ENCODE measurements at regions not wholly inside any gene's neighbourhood (a gene's known extent, or its start where the extent isn't known, plus 50 kb on each side); places are given as distances from the start of the nearest gene placed in this dataset.

DNA sequence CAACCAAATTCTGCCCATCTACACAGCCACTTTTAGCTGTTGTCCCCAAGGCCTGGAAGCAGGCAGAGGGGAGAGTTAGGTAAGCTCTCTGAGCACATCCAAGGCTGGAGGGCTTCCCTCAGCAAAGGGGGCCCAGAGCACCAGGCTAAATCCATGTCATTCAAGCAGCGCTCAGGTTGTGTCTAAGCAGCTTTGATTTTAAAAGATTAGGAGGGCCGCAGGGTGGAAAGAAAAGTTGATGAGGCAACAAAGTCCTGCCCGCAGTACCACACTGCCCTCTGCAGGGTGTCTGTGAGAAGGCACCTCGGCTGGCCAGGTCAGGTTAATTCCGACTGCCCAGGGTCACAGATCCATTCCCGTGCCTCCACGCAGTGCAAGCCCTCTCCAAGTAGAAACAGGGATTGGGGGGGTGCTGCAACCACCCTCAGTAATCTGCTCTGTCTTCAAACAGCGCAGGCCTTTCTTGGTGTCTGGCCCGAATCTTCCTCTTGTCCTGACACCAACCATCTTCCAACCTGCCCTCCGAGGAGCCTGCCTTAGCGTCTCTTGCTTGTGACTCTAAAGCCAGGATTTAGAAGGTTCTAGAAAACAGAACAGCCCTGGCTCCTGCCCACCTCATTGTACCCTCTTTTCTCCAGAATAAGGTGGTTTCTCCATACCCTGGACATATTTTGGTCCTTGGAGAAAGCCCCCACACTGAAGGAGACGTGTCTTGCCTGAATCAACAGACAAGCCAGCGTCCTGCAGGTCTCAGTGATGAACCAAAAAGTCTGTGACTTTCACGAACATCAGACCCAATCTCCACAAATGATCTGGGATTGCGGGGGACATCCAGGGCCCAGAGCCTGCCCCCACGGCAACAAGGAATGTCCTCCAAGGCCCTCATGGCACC is 289.2 kb downstream of the TNS1 start:
- Histone ChIP-seq H3K4me1 (ENCODE audit: insufficient read depth, low read length) (peaks cover 16% of the 10 kb centered on the region), H3K4me3 (ENCODE audit: low read length) (no peak overlapping the region), H3K9me3 (ENCODE audit: low read length) (no peaks in the 10 kb centered on the region), H2AFZ (ENCODE audit: low read depth, low read length) (no peak overlapping the region), H3K27me3 (ENCODE audit: insufficient read depth, low read length) (no peaks in the 10 kb centered on the region), H3K36me3 (ENCODE audit: insufficient read depth, low read length) (no peaks in the 10 kb centered on the region)

DNA sequence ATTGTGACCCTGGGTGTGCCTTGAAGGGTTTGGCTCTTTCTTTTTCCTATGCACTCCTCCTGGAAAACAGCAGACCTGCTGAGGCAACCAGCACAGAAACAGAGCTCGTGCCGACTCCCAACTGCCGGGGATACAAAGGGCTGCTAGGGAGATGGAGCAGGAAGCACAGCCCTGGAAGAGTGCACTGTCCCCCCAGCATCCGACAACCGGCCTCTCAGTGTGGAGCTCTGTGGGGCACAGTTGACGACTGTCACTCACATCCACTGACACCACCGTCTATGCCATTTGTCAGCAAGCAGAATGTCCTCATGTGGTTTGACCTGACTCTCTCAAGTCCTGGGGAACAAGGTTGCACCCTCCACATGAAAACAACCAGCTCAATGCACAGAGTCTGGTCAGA is 290.4 kb downstream of the TNS1 start:
- Histone ChIP-seq H3K4me3 (ENCODE audit: low read length) (no peak overlapping the region), H2AFZ (ENCODE audit: low read depth, low read length) (no peak overlapping the region), H3K4me1 (ENCODE audit: insufficient read depth, low read length) (peaks cover 16% of the 10 kb centered on the region), H3K27me3 (ENCODE audit: insufficient read depth, low read length) (no peaks in the 10 kb centered on the region), H3K36me3 (ENCODE audit: insufficient read depth, low read length) (no peaks in the 10 kb centered on the region), H3K9me3 (ENCODE audit: low read length) (no peaks in the 10 kb centered on the region)

DNA sequence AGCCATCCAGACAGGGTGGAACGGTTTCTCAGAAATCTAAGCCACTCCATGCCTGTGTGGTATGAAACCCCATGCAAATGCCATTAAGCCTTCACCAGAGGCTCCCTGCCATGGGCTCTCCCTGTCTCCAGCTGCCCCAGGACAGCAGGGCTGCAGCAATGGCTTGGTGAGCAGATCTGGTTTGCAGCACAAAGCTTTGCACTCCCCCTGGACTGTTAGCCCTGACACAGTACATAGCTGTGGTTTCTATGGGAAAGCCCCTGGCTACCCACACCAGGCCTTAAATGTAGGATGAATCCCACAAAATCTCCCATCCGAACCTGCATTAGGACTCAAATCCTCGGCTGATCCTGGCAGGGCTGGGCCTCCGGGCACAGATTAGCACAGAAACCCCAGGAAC is 291.6 kb downstream of the TNS1 start:
- Histone ChIP-seq H3K4me3 (ENCODE audit: low read length) (no peak overlapping the region), H3K27me3 (ENCODE audit: insufficient read depth, low read length) (no peaks in the 10 kb centered on the region), H3K9me3 (ENCODE audit: low read length) (no peaks in the 10 kb centered on the region), H3K36me3 (ENCODE audit: insufficient read depth, low read length) (no peaks in the 10 kb centered on the region), H2AFZ (ENCODE audit: low read depth, low read length) (no peak overlapping the region), H3K4me1 (ENCODE audit: insufficient read depth, low read length) (peaks cover 16% of the 10 kb centered on the region)

- Histone ChIP-seq H3K36me3 (ENCODE audit: insufficient read depth, low read length) (no peaks in the 10 kb centered on the region), H3K4me3 (ENCODE audit: low read length) (no peak overlapping the region), H3K27me3 (ENCODE audit: insufficient read depth, low read length) (no peaks in the 10 kb centered on the region), H2AFZ (ENCODE audit: low read depth, low read length) (no peak overlapping the region), H3K4me1 (ENCODE audit: insufficient read depth, low read length) (peaks cover 16% of the 10 kb centered on the region), H3K9me3 (ENCODE audit: low read length) (no peaks in the 10 kb centered on the region)
Measured at GRCh38 chr2:217710211-217710765, 292.5 kb downstream of the TNS1 start.

GRCh38 chr2:217709478-217710210 is 293.2 kb downstream of the TNS1 start:
- peaks cover 10% of the 10 kb centered on the region for H3K4me1 ChIP-seq (ENCODE audit: insufficient read depth, low read length)
- H3K4me3 ChIP-seq (ENCODE audit: low read length), result no peak overlapping the region
- H3K9me3 ChIP-seq (ENCODE audit: low read length), result no peaks in the 10 kb centered on the region
- no peaks in the 10 kb centered on the region for H3K27me3 ChIP-seq (ENCODE audit: insufficient read depth, low read length)
- no peaks in the 10 kb centered on the region for H3K36me3 ChIP-seq (ENCODE audit: insufficient read depth, low read length)
- H2AFZ ChIP-seq (ENCODE audit: low read depth, low read length), result no peak overlapping the region

- H2AFZ ChIP-seq (ENCODE audit: low read depth, low read length), result no peak overlapping the region
- no peaks in the 10 kb centered on the region for H3K4me1 ChIP-seq (ENCODE audit: insufficient read depth, low read length)
- no peaks in the 10 kb centered on the region for H3K27me3 ChIP-seq (ENCODE audit: insufficient read depth, low read length)
- H3K36me3 ChIP-seq (ENCODE audit: insufficient read depth, low read length), result no peaks in the 10 kb centered on the region
- no peaks in the 10 kb centered on the region for H3K9me3 ChIP-seq (ENCODE audit: low read length)
- no peak overlapping the region for H3K4me3 ChIP-seq (ENCODE audit: low read length)
Measured at GRCh38 chr2:217707131-217707611, 295.6 kb downstream of the TNS1 start.

DNA sequence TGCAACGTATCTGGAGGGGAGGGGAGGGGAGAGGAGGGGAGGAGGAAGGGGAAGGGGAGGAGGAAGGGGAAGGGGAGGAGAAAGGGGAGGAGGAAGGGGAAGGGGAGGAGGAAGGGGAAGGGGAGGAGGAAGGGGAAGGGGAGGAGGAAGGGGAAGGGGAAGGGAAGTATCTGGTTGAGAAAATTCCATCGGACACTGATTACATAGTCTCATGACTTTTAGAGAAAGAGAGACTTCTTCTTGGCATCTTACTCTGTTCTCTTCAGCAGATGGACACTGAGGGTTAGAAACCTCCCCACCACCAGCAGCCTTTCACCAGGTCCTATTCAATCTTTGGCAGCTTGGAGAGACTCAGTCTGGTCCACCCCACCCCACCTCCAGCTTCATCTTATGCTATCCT is 296.3 kb downstream of the TNS1 start:
- Histone ChIP-seq H3K9me3 (ENCODE audit: low read length) (no peaks in the 10 kb centered on the region), H3K4me3 (ENCODE audit: low read length) (no peak overlapping the region), H3K27me3 (ENCODE audit: insufficient read depth, low read length) (no peaks in the 10 kb centered on the region), H3K4me1 (ENCODE audit: insufficient read depth, low read length) (no peaks in the 10 kb centered on the region), H2AFZ (ENCODE audit: low read depth, low read length) (no peak overlapping the region), H3K36me3 (ENCODE audit: insufficient read depth, low read length) (no peaks in the 10 kb centered on the region)

DNA sequence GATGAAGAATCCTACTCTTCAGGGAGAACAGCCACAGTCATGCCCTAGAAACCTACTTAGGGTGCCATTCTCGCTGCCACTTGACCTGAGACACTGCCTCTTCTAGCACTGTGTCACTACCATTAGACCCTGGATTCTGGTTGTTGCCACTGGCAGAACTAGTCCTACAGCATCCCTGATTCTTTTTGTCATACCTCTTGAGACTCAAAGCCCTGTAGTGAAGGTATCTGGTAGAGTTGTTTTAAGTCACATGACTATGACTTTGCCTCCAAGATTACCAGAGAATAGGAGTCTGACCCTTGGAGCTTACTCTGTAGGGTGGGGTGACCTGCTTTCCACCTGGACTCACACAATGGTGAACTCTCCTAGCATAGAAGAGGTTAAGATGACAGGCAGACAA is 296.7 kb downstream of the TNS1 start:
- Histone ChIP-seq H3K4me1 (ENCODE audit: insufficient read depth, low read length) (no peaks in the 10 kb centered on the region), H3K36me3 (ENCODE audit: insufficient read depth, low read length) (no peaks in the 10 kb centered on the region), H3K9me3 (ENCODE audit: low read length) (no peaks in the 10 kb centered on the region), H3K4me3 (ENCODE audit: low read length) (no peak overlapping the region), H2AFZ (ENCODE audit: low read depth, low read length) (no peak overlapping the region), H3K27me3 (ENCODE audit: insufficient read depth, low read length) (no peaks in the 10 kb centered on the region)

- Histone ChIP-seq H3K4me3 (ENCODE audit: low read length) (no peak overlapping the region), H2AFZ (ENCODE audit: low read depth, low read length) (no peak overlapping the region), H3K36me3 (ENCODE audit: insufficient read depth, low read length) (no peaks in the 10 kb centered on the region), H3K9me3 (ENCODE audit: low read length) (no peaks in the 10 kb centered on the region), H3K27me3 (ENCODE audit: insufficient read depth, low read length) (no peaks in the 10 kb centered on the region), H3K4me1 (ENCODE audit: insufficient read depth, low read length) (no peaks in the 10 kb centered on the region)
Measured at GRCh38 chr2:217705461-217705860, 297.3 kb downstream of the TNS1 start.

DNA sequence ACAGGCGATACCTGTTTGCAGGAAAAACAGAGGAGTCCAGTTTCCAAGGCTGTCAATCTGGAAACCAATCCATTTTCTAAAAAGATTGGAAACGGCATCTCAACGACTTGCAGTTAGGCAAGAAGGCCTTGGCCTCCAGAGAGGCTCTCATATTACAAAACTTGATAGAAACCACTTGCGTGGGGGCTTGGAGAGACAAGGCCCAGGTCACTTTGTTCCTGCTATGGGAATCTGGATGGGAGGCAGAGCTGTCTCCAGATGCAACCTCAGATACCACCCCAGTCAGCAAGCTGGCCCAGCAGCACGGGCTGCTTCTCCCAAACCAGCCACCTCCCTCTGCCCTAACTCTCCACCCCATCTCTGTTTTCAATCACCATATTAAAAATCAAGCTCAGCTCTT is 298.8 kb downstream of the TNS1 start:
- Histone ChIP-seq H3K27me3 (ENCODE audit: insufficient read depth, low read length) (no peaks in the 10 kb centered on the region), H3K9me3 (ENCODE audit: low read length) (no peaks in the 10 kb centered on the region), H3K4me3 (ENCODE audit: low read length) (no peak overlapping the region), H3K36me3 (ENCODE audit: insufficient read depth, low read length) (no peaks in the 10 kb centered on the region), H2AFZ (ENCODE audit: low read depth, low read length) (no peak overlapping the region), H3K4me1 (ENCODE audit: insufficient read depth, low read length) (no peaks in the 10 kb centered on the region)

DNA sequence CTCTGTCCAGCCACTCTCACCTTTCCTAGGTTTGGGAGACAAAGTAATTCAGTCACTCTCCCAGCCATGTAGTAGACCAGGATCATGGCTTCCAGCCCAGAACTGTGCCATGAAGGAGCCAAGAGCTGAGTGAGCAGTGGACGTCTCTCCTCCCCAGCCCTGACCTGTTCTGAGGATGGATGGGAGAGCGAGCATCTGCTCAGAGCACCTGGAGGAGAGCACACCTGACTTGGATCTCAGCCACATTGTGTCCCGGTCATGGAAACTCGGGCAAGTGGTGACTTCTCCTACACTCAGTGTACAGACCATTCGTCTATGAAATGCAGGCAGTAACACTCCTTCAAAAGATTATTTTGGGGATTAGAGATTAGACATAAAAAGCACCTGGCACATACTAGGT is 299.7 kb downstream of the TNS1 start:
- H3K27me3 ChIP-seq (ENCODE audit: insufficient read depth, low read length), result no peaks in the 10 kb centered on the region
- H2AFZ ChIP-seq (ENCODE audit: low read depth, low read length), result no peak overlapping the region
- H3K36me3 ChIP-seq (ENCODE audit: insufficient read depth, low read length), result no peaks in the 10 kb centered on the region
- no peak overlapping the region for H3K4me3 ChIP-seq (ENCODE audit: low read length)
- H3K4me1 ChIP-seq (ENCODE audit: insufficient read depth, low read length), result no peaks in the 10 kb centered on the region
- H3K9me3 ChIP-seq (ENCODE audit: low read length), result no peaks in the 10 kb centered on the region

DNA sequence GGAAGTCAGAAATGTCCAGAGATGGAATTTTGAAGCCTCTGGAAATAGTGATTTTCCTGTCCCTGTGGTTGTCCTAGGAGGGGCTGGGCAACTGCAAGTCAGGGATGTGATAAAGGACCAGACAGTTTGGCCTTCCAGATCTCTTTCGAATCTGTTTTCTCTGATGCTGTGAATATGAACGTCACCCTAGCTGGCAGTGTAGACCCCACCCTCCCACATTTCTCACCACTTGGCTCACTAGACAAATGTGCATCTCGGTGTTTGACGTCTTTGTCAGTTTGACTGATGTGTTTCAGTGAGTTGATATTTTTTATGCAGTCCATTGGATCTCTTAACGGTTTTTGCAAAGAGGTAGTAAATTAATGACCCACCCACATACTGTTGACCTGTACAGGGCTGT is 301.2 kb downstream of the TNS1 start:
- Histone ChIP-seq H3K27me3 (ENCODE audit: insufficient read depth, low read length) (no peaks in the 10 kb centered on the region), H3K9me3 (ENCODE audit: low read length) (no peaks in the 10 kb centered on the region), H3K4me3 (ENCODE audit: low read length) (no peak overlapping the region), H2AFZ (ENCODE audit: low read depth, low read length) (no peak overlapping the region), H3K4me1 (ENCODE audit: insufficient read depth, low read length) (no peaks in the 10 kb centered on the region), H3K36me3 (ENCODE audit: insufficient read depth, low read length) (no peaks in the 10 kb centered on the region)

DNA sequence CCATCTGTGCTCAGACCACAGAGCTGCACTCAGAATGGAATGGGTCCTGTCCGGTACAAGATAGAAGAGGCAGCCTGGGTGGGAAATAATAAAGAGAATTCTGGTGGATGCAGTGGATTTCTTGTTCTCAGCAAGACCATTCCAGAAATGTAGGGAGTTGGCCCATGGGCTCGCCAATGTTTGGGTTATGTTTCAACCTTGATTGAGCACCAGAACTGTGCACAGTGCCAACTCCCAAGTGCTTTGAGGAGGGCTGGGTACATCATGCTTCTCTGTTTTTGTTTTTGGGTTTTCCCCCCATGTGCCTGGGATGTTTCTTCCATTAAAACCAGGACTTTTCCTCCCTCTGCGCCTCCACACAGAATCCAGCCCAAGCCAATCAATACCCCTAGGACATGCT is 304.1 kb downstream of the TNS1 start:
- no peaks in the 10 kb centered on the region for H3K36me3 ChIP-seq (ENCODE audit: insufficient read depth, low read length)
- no peaks in the 10 kb centered on the region for H3K4me1 ChIP-seq (ENCODE audit: insufficient read depth, low read length)
- H3K4me3 ChIP-seq (ENCODE audit: low read length), result no peak overlapping the region
- no peaks in the 10 kb centered on the region for H3K27me3 ChIP-seq (ENCODE audit: insufficient read depth, low read length)
- H2AFZ ChIP-seq (ENCODE audit: low read depth, low read length), result no peak overlapping the region
- H3K9me3 ChIP-seq (ENCODE audit: low read length), result no peaks in the 10 kb centered on the region
